HUES48 (cell line): ENCODE measurements at regions not wholly inside any gene's neighbourhood (a gene's known extent, or its start where the extent isn't known, plus 50 kb on each side); places are given as distances from the start of the nearest gene placed in this dataset.
"Not testable (repeated sequence)": the region's sequence is repeated elsewhere in the genome, so short reads cannot be mapped to it uniquely, and the experiment has no call there.

ENCODE experiments used
- H3K27ac ChIP-seq: one replicate; pipeline ENCODE4 v1.7.0; 2013; ENCODE audit warnings: low read depth, low read length, inconsistent platforms
- H3K27me3 ChIP-seq: 2 replicates; pipeline ENCODE4 v1.6.1; 2013; ENCODE audit warnings: mild to moderate bottlenecking, low read length; ENCODE audit not compliant: control insufficient read depth, insufficient read depth
- H3K36me3 ChIP-seq: 2 replicates; pipeline ENCODE4 v1.6.1; 2013; ENCODE audit warnings: low read length; ENCODE audit not compliant: control insufficient read depth, insufficient read depth
- H3K4me1 ChIP-seq: 2 replicates; pipeline ENCODE4 v1.6.1; 2013; ENCODE audit warnings: mild to moderate bottlenecking, low read length; ENCODE audit not compliant: control insufficient read depth, insufficient read depth
- H3K4me3 ChIP-seq: 2 replicates; pipeline ENCODE4 v1.5.1; 2013; ENCODE audit warnings: mild to moderate bottlenecking, low read depth, low read length
- H3K9ac ChIP-seq: 2 replicates; pipeline ENCODE4 v1.6.1; 2013; ENCODE audit warnings: mild to moderate bottlenecking, low read depth, low read length, moderate library complexity
- H3K9me3 ChIP-seq: 2 replicates; pipeline ENCODE4 v1.6.1; 2013; ENCODE audit warnings: low read length; ENCODE audit not compliant: control insufficient read depth, insufficient read depth

DNA sequence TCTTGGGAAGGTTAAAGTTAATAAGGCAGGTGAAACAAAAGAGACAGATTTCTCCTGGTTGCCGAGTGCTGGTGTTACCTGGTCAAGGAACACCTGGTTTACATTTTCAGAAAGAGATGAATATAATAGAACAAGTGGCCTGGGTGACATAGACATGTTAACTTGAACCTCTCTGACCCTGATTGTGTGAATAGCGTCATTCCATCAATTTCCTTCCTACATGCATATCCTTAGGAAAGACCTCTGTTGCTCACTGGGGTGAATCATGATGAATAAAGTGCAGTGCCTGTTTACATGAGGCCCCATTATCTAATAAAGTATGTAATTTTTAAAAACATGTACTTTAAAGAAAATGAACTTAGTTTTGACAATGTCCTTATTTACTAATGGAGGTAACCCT is 1822.9 kb upstream of the FLRT2 start:
- Histone ChIP-seq H3K27me3 (no peaks in the 10 kb centered on the region), H3K4me1 (peaks cover 10% of the 10 kb centered on the region), H3K4me3 (no peak overlapping the region), H3K9ac (no peak overlapping the region), H3K36me3 (no peaks in the 10 kb centered on the region), H3K9me3 (no peaks in the 10 kb centered on the region; the same call in 1 of the 2 replicates), H3K27ac (peak overlapping the region; percentile 29)

DNA sequence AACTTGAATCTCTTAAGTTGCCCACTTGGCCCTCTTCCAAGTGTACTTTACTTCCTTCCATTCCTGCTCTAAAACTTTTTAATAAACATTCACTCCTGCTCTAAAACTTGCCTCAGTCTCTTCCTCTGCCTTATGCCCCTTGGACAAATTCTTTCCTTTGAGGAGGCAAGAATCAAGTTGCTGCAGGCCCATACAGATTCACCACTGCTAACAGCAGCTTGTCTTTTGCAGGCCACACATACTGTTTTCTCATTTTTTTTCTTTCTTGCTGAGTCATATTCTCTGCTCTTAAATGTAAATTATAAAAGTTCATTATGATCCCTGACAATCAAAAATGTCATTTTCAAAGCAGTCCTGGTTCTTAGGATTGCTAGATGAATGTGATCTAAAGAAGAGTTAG is 1820.8 kb upstream of the FLRT2 start:
- no peaks in the 10 kb centered on the region for H3K36me3 ChIP-seq
- no peaks in the 10 kb centered on the region for H3K27me3 ChIP-seq
- no peaks in the 10 kb centered on the region; the same call in 1 of the 2 replicates for H3K9me3 ChIP-seq
- no peak overlapping the region for H3K9ac ChIP-seq
- H3K4me1 ChIP-seq, result peaks cover 10% of the 10 kb centered on the region
- no peak overlapping the region for H3K27ac ChIP-seq
- H3K4me3 ChIP-seq, result no peak overlapping the region

DNA sequence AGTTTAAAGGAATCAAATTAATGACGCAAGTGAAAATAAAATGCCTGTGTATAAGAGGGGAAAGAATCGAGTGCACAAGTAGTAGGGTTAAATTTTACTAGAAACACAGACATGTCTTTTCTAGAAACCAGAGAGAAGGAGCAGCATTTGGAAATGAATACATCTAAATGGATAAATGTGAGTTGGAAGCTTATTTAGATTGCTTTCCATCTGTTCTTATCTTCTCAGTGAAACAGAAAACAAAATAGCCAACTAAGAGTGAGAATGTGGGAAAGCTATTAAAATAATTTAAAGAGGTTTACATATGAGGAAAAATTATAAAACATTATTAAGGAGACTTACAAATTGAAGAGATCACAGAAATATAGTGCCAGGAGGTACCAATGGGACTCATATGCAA is 1818.9 kb upstream of the FLRT2 start:
- Histone ChIP-seq H3K4me3 (no peak overlapping the region), H3K27ac (no peak overlapping the region), H3K36me3 (no peaks in the 10 kb centered on the region), H3K27me3 (no peaks in the 10 kb centered on the region), H3K4me1 (peaks cover 10% of the 10 kb centered on the region), H3K9ac (no peak overlapping the region), H3K9me3 (no peaks in the 10 kb centered on the region; the same call in 1 of the 2 replicates)

DNA sequence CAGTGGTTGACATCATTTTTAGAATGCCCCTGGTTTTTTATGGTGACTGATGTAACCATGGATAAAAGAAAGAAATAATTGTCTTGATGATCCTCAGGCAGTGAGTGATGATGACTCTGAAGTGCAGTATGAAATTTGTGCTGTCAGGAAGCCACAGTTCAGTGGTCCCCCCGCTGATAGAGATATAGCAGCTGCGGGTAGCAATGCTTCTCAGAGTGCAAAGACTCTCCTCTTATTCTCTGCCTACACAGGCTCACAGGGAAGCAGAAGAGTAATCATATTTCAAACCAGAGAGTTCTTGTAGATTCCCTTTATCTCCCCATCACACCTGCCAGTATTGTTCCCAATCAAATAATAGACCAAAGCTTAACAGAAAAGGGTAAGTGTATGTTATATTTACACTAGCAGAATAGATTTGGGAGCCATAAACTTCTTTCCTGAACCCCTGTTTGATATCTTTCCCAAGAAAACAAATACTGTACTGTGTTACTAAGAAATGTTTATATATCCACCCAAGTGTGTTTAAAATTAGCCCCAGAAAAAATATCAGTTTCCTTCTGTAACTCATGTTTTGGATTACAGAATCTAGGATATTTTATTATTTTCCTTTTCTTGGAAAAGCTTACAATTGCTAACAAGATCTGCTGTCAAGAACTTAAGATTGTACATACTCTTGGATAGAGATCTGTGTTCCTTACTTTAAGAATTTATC is 1817.4 kb upstream of the FLRT2 start:
- H3K27ac ChIP-seq, result no peak overlapping the region
- no peaks in the 10 kb centered on the region for H3K27me3 ChIP-seq
- no peaks in the 10 kb centered on the region for H3K36me3 ChIP-seq
- no peaks in the 10 kb centered on the region for H3K4me1 ChIP-seq
- no peak overlapping the region for H3K4me3 ChIP-seq
- H3K9me3 ChIP-seq, result no peaks in the 10 kb centered on the region; the same call in 1 of the 2 replicates
- no peak overlapping the region for H3K9ac ChIP-seq

DNA sequence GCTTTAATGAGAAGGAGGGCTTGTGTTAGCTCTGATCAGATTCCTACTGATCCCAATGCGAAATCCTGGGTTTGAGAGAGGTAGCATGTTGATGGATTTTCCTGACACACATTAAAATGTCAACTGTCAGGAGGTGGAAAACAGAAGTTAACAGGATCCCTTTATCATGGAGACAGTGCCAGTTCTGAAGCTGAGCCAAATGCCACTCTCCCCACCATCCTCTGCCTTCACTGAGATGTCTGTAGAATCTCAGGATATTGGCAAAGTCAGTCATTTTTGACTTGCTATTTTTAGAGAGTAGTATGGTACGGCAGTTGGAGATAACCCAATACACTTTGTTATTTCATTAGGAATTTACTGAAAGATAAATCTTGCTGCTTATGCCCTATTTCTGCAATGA is 1816.2 kb upstream of the FLRT2 start:
- H3K9ac ChIP-seq, result no peak overlapping the region

DNA sequence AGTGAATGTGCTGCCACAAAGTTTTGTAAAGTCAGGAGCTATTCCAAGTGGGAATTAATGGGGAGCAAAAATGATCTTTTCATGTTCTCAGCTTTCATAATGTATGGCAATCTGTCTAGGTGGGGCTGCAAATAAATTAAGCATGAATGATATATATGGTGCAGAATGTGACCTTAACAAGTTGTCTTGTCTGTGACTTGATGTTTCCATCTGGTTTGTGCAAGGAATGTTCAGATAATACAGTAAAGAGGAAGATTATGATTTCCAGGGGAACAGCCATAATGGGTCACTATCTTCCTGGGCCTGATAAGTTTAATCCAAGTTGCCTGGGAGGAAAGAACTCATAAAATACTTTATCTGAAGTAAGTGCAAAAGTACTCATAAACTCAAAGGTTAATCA is 1815.8 kb upstream of the FLRT2 start:
- Histone ChIP-seq H3K9me3 (no peaks in the 10 kb centered on the region; the same call in 1 of the 2 replicates), H3K27ac (no peak overlapping the region), H3K36me3 (no peaks in the 10 kb centered on the region), H3K27me3 (no peaks in the 10 kb centered on the region), H3K9ac (no peak overlapping the region), H3K4me1 (no peaks in the 10 kb centered on the region), H3K4me3 (no peak overlapping the region)

More for the DNA sequence above, 1816.2 kb upstream of the FLRT2 start:
- Histone ChIP-seq H3K4me3 (no peak overlapping the region), H3K27me3 (no peaks in the 10 kb centered on the region), H3K27ac (no peak overlapping the region), H3K9me3 (no peaks in the 10 kb centered on the region; the same call in 1 of the 2 replicates), H3K4me1 (no peaks in the 10 kb centered on the region), H3K36me3 (no peaks in the 10 kb centered on the region)

DNA sequence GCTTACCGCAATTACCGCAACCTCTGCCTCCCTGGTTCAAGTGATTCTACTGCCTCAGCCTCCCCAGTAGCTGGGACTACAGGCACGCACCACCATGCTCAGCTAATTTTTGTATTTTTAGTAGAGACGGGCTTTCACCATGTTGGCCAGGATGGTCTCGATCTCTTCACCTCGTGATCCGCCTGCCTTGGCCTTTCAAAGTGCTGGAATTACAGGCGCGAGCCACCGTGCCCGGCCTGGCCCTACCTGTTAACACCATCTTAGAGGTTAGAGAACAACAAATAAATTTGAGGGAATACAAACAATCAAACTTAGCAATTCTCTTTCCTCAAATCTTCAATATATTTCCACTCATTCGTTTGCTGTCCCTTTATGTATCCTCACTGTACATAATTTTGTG is 1810.5 kb upstream of the FLRT2 start:
- not testable (repeated sequence) for H3K27ac ChIP-seq, H3K9me3 ChIP-seq, H3K9ac ChIP-seq, H3K27me3 ChIP-seq, H3K36me3 ChIP-seq, H3K4me1 ChIP-seq, H3K4me3 ChIP-seq

DNA sequence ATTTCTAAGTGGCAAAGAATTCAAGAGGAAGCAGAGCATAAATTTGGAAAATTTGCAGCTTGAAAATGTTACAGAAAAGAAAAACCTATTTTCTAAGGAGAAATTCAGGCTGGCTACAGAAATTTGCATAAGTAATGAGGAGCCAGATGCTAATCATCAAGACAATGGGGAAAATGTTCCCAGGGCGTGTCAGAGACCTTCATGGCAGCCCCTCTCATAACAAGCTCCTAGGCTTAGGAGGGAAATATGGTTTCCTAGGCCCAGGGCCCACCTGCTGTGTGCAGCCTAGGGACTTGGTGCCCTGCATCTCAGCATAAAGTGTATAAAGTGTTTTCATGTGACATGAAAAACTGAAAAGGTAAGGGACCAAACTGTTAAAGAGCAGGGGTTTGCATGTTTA is 1796.3 kb upstream of the FLRT2 start:
- H3K4me1 ChIP-seq, result no peaks in the 10 kb centered on the region
- no peaks in the 10 kb centered on the region for H3K36me3 ChIP-seq
- peaks cover 17% of the 10 kb centered on the region for H3K9me3 ChIP-seq
- H3K9ac ChIP-seq, result no peak overlapping the region
- H3K27ac ChIP-seq, result no peak overlapping the region
- H3K27me3 ChIP-seq, result peaks cover 16% of the 10 kb centered on the region
- H3K4me3 ChIP-seq, result no peak overlapping the region

DNA sequence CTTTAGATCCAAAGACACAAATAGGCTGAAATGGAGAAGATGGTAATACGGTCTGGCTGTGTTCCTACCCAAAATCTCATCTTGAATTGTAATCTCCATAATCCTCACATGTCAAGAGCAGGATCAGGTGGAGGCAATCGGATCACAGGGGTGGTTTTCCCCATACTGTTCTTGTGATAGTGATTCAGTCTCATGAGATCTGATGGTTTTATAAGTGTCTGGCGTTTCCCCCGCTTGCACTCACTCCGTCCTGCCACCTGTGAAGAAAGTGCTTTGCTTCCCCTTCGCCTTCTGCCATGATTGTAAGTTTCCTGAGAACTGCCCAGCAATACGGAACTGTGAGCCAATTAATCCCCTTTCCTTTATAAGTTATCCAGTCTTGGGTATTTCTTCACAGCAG is 1795.5 kb upstream of the FLRT2 start:
- Histone ChIP-seq H3K4me3 (no peak overlapping the region), H3K9me3 (peaks cover 9% of the 10 kb centered on the region), H3K36me3 (no peaks in the 10 kb centered on the region), H3K27ac (no peak overlapping the region), H3K9ac (no peak overlapping the region), H3K4me1 (no peaks in the 10 kb centered on the region), H3K27me3 (peaks cover 16% of the 10 kb centered on the region)

DNA sequence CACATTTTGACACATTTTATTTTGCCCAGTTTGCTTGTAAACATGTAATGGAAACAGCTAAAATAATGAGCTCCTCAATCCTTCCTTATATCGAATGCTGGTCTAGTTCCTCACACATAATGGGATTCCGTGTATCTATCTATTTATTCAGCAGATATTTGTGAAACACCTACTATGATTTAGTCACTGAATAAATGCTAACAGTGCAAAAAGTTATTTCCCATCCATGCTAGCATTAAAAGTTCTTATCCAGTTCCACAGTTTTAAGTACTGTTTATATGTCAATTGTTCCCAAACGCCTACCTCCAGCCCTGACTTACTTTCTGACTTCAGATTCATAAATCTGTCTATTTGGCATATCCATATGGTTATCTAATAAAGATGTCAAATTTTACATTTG is 1788.7 kb upstream of the FLRT2 start:
- no peaks in the 10 kb centered on the region for H3K27me3 ChIP-seq
- H3K27ac ChIP-seq, result no peak overlapping the region
- H3K4me3 ChIP-seq, result no peak overlapping the region
- no peaks in the 10 kb centered on the region for H3K9me3 ChIP-seq
- no peaks in the 10 kb centered on the region for H3K36me3 ChIP-seq
- H3K4me1 ChIP-seq, result no peaks in the 10 kb centered on the region
- no peak overlapping the region for H3K9ac ChIP-seq

DNA sequence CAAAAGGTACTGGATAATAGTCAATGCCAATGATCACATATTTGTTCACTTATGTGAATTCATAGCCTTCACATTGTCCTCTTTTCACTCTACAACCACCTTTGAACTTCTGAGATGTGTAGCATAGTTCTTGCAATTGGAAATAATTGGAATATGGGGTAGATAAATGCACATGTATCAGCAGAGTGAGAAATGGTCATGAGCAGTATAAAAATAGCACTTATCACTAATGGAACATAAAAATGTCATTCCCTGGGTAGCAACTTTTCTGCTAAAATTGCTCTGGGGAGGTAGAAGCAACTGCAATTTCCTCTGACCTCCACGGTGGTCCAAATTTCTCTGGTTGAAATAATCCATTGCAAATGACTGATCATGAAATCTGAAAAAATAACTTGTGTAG is 1785.7 kb upstream of the FLRT2 start:
- H3K36me3 ChIP-seq, result no peaks in the 10 kb centered on the region
- H3K27me3 ChIP-seq, result no peaks in the 10 kb centered on the region
- H3K9me3 ChIP-seq, result no peaks in the 10 kb centered on the region
- no peaks in the 10 kb centered on the region for H3K4me1 ChIP-seq
- H3K9ac ChIP-seq, result no peak overlapping the region
- no peak overlapping the region for H3K27ac ChIP-seq
- H3K4me3 ChIP-seq, result no peak overlapping the region
